Pons (tissue), 1 donor: ENCODE measurements at regions not wholly inside any gene's neighbourhood (a gene's known extent, or its start where the extent isn't known, plus 50 kb on each side); places are given as distances from the start of the nearest gene placed in this dataset.

Experiments used
- DNase-seq: peaks from one replicate; pipeline ENCODE4 v3.0.0-alpha.2; 2016; ENCODE audit warnings: low spot score

DNA sequence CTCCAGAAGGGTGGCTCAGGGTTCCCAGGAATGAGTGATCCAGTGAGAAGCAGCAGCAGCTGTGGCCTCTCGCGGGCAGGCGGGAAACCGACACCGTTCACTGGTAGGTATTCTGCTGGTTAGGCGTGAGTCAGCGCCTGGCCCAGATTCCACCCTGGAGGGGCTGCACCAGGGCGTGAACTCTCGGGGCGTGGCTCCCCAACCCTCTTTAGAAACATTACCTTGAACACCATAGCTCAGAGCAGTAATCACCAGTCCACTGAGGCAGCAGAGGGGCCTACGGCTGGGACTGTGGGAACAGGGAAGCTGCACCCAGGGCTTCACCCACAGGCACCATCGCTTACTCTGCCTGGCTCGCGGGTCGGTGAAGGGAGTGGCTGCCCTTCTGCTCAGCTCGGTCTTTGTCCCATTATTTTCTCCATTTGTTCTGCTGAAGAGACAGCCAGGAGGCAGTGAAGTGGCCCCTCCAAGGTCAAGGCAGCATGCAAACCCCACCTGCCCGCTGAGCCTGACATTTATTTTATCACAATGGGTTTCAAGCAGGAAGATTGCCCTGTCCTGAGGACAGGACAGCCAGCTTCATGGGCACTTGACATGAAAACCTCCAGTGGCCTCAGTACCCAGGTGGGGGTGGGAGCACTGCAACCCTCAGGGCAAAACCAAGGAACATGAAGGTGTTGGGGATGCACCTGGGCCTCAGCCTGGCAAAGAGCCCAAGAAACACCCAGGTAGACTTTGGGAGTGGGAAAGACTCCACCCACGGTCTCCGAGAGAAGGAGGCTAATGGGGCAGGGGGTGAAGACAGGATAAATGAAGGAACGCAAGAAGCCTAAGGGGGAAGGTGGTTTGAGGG, 51.0 kb upstream of the CD93 start:
- DNase-seq: no peak

DNA sequence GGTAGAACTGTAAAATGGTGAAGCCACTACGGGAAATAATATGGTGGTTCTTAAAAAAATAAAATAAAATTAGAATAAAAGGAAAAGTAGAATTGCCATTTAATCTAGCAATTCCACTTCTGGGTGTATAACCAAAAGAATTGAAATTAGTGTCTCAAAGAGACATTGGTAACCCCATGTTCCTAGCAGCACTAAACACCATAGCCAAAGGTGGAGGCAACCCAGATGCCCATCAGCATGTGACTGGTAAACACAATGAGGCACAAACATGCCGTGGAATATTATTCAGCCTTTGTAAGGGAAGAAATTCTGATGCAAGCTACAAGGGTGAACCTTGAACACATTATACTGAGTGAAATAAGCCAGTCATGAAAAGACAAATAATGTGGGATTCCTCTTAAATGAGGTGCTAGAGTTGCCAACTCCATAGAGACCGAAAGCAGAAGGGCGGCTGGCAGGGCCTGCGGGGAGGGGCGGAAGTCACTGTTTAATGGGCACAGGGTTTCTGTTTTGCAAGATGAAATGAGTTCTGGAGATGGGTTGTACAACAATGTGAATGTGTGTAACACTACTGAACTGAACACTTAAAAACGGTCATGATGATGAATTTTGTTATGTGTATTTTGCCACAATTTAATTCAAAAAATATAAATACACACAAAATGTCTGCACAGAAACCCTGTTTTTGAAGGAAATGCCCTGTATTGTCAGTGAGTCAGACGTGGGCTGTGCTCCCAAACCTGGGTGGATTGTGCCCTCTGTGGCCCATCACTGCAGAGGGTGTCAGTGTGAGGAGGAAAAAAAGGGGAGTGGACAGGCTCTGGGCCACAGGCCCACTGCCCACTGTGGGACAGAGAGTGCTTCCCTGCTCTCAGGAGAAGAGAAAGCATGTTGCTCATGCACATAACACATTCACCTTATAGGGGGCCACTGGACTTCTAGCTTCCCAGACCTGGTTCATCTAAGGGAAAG, 49.6 kb upstream of the CD93 start:
- no peak for DNase-seq
